Peyer's patch (tissue), 4 donors: ENCODE measurements at regions not wholly inside any gene's neighbourhood (a gene's known extent, or its start where the extent isn't known, plus 50 kb on each side); places are given as distances from the start of the nearest gene placed in this dataset.

Experiments used
- POLR2A ChIP-seq, 2 donors: fragments of 450-650 bp; IDR thresholded peaks; one replicate each; pipeline ENCODE4 v1.5.1; 2017; ENCODE audit warnings: antibody characterized with exemption in 2 of 2, mild to moderate bottlenecking in 2 of 2, moderate library complexity in 2 of 2
- TF ChIP-seq, protein P1 (sequence below), 6 experiments: fragments of 450-650 bp in 4 of 6; fragments of 200-600 bp in 2 of 6; sonication (generic) in 1 of 6; IDR thresholded peaks; one replicate each; pipeline ENCODE4 v1.5.1; 2017 to 2019; ENCODE audit warnings: antibody characterized with exemption in 6 of 6, mild to moderate bottlenecking in 3 of 6, moderate library complexity in 1 of 6

DNA sequence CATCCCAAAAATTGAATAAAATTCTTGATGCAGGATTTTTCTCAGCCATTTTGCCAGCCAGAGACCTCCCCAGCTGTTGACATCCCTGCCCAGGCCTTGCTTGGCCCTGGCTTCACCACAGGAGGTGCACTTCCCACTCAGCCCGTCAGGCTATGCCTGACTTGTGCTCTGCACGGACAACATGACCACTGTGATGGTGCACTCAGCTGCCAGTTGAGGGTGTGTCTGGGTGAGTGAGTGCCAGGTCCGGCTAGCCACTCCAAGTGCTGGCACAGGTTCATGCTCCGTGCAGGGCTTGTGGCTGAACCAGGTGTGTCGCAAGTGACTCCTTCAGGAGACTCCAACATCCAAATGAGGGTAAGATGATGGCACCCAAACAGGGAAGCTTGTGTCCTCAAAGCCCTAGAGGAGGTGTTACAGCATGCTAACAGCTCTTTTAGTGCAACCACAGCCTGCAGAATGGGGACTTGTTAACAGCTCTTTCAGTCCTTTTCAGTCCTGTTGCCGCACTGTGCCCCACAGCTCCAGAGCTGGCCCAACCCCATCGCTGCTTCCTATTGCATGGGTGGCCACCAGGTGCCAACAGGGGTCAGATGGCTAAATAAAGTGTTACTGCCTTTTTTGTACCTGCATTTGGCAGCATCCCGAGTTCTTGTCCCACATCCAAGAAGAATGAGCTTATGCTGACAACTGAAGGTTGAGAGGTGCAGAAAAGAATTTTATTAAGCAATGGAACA is 380.7 kb downstream of the SLITRK5 start:
- TF ChIP-seq POLR2A (IDR thresholded peaks at IDR 0.05): no peak
- TF ChIP-seq, protein P1, sequence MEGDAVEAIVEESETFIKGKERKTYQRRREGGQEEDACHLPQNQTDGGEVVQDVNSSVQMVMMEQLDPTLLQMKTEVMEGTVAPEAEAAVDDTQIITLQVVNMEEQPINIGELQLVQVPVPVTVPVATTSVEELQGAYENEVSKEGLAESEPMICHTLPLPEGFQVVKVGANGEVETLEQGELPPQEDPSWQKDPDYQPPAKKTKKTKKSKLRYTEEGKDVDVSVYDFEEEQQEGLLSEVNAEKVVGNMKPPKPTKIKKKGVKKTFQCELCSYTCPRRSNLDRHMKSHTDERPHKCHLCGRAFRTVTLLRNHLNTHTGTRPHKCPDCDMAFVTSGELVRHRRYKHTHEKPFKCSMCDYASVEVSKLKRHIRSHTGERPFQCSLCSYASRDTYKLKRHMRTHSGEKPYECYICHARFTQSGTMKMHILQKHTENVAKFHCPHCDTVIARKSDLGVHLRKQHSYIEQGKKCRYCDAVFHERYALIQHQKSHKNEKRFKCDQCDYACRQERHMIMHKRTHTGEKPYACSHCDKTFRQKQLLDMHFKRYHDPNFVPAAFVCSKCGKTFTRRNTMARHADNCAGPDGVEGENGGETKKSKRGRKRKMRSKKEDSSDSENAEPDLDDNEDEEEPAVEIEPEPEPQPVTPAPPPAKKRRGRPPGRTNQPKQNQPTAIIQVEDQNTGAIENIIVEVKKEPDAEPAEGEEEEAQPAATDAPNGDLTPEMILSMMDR (IDR thresholded peaks at IDR 0.05): no peak
